ENCODE measurements at regions not wholly inside any gene's neighbourhood (a gene's known extent, or its start where the extent isn't known, plus 50 kb on each side); places are given as distances from the start of the nearest gene placed in this dataset.
"Not testable (repeated sequence)": the region's sequence is repeated elsewhere in the genome, so short reads cannot be mapped to it uniquely, and the experiment has no call there.

DNA sequence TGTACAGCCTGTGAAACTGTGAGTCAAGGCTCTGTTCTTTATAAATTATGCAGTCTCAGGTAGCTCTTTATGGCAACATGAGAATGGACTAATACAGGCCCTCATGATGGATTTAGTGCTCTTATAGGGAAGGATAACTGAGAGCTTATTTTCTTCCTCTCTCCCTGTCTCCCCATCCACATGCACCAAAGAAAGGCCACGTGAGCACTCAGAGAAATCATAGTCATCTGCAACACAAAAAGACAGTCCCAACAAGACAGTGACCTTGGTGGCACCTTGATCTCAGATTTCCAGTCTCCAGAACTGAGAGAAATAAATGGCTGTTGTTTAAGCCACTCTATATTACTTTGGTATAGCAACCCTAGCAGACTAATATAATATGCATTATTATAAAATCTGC is 2133.6 kb upstream of the ACO1 start:
- H3K36me3 Mint-ChIP-seq = no peaks in the 10 kb centered on the region
- no peak for ATAC-seq (replicated peaks)

DNA sequence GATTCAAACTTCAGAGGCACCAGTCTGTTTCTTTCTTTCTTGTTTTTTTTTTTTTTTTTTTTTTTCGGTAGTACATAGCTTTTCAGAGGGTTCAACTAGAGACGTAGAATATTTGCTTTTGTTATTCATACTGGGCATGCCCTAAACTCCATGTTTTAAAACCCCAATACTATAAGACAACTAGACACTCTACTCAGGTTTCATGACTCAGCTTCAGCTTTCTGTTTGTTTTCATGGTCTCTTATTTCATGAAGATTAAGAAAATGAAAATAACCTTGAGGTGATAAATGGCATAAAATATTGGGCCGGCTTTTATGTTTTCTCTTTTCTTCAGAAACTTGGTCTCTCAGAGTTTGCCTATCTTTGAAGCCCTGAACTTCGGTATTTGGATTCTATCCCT is 2126.3 kb upstream of the ACO1 start:
- H3K4me3 Mint-ChIP-seq = no peak overlapping the region
- no peak overlapping the region for H3K27ac Mint-ChIP-seq
- no peaks in the 10 kb centered on the region for H3K36me3 Mint-ChIP-seq
- H3K9me3 Mint-ChIP-seq = peaks cover 4 to 5% of the 10 kb centered on the region in 2 donors
- ATAC-seq (replicated peaks) (no peak), DNase-seq (no peak)
- no peaks in the 10 kb centered on the region for H3K27me3 Mint-ChIP-seq
- H3K4me1 Mint-ChIP-seq = no peaks in the 10 kb centered on the region

More for the DNA sequence above, 2133.6 kb upstream of the ACO1 start:
- no peak overlapping the region for H3K4me3 Mint-ChIP-seq
- no peaks in the 10 kb centered on the region for H3K9me3 Mint-ChIP-seq
- H3K27ac Mint-ChIP-seq = no peak overlapping the region
- H3K27me3 Mint-ChIP-seq = no peaks in the 10 kb centered on the region
- DNase-seq = no peak
- H3K4me1 Mint-ChIP-seq = no peaks in the 10 kb centered on the region

DNA sequence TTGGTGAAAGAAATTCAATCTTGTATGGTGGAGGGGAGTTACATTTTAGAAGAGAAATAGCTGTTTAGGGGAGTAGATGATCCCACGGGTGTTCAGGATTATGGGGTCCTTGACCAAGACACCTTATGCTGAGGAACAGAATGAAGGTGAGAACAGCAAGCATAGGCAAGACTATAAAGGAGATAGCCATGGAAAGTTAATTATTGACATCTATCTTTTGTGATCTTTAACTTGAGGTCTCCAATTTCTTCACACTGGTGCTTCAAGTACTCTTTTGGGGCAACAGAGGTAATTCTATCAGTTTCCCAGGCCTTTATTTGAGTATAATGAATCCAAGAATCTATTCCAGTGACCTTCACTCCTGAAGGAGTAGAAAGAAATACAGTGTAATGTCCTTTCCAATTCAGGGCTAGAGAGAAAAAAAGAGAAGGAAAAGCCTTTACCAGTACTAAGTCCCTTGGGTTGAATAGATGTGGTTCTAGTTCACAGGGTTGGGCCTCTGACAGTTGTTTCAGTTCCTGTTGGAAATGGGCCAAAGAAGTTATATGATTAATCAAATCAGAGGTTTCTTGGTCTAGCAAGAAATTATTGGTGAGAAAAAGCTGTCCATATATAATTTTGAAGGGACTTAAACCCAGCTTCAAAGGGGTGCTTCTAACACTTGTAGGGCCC is 2104.1 kb upstream of the ACO1 start:
- DNase-seq (no peak), ATAC-seq (replicated peaks) (peak; percentile 78 to 93)
- Mint-ChIP-seq H3K4me1 (peaks cover 2 to 15% of the 10 kb centered on the region in 2 donors), H3K4me3 (no peak overlapping the region), H3K36me3 (no peaks in the 10 kb centered on the region), H3K27me3 (no peaks in the 10 kb centered on the region), H3K9me3 (peaks cover 7 to 9% of the 10 kb centered on the region in 2 donors), H3K27ac (no peak overlapping the region)

DNA sequence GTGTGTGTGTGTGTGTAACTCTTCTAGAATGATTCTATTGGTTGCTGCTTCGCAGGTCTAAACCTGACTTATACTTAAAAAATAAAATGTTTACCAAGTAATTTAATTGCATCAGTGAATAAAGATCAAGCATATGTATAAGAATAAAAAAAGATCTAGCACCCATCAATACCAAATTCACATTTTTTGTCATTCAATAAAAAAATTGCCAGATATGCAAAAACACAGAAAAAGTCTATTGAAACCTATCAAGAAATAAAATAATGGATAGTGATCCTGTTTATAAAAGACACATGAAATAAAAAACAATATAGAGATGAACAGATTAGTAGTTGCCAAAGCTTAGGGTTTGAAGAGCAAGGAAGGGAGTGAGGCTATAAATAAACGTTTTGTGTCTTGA is 2095.0 kb upstream of the ACO1 start:
- Mint-ChIP-seq H3K27me3 (no peaks in the 10 kb centered on the region), H3K9me3 (peaks cover 0 to 2% of the 10 kb centered on the region in 2 donors), H3K4me3 (no peak overlapping the region), H3K27ac (no peak overlapping the region), H3K4me1 (no peaks in the 10 kb centered on the region), H3K36me3 (no peaks in the 10 kb centered on the region)
- ATAC-seq (replicated peaks) (no peak), DNase-seq (no peak)

DNA sequence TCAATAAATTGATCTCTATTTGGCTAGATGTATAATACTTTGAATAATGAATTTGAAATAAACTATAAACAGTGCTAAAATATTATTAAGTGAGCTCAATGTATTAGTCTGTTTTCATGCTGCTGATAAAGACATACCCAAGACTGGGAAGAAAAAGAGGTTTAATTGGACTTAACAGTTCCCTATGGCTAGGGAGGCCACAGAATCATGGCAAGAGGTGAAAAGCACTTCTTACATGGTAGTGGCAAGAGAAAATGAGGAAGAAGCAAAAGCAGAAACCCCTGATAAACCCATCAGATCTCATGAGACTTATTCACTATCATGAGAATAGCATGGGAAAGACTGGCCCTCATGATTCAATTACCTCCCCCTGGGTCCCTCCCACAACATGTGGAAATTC is 2092.4 kb upstream of the ACO1 start:
- not testable (repeated sequence) for H3K4me1 Mint-ChIP-seq; H3K9me3 Mint-ChIP-seq; H3K27me3 Mint-ChIP-seq; H3K36me3 Mint-ChIP-seq; ATAC-seq (replicated peaks); H3K27ac Mint-ChIP-seq; H3K4me3 Mint-ChIP-seq; DNase-seq

DNA sequence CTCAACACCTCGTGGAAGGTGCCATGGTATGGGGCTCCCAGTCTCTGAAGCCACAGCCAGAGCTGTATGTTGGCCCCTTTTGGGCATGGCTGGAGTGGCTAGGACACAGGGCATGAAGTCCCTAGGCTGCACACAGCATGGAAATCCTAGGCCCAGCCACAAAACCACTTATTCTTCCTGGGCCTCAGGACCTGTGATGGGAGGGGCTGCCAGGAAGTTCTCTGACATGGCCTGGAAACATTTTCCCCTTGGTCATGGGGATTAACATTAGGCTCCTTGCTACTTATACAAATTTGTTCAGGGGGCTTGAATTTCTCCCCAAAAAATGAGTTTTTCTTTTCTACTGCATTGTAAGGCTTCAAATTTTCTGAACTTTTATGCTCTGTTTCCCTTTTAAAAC is 2091.2 kb upstream of the ACO1 start:
- Mint-ChIP-seq H3K27ac (no peak overlapping the region), H3K27me3 (no peaks in the 10 kb centered on the region), H3K4me1 (no peaks in the 10 kb centered on the region), H3K4me3 (no peak overlapping the region), H3K36me3 (no peaks in the 10 kb centered on the region), H3K9me3 (peaks cover 0 to 2% of the 10 kb centered on the region in 2 donors)
- DNase-seq (no peak), ATAC-seq (replicated peaks) (no peak)

DNA sequence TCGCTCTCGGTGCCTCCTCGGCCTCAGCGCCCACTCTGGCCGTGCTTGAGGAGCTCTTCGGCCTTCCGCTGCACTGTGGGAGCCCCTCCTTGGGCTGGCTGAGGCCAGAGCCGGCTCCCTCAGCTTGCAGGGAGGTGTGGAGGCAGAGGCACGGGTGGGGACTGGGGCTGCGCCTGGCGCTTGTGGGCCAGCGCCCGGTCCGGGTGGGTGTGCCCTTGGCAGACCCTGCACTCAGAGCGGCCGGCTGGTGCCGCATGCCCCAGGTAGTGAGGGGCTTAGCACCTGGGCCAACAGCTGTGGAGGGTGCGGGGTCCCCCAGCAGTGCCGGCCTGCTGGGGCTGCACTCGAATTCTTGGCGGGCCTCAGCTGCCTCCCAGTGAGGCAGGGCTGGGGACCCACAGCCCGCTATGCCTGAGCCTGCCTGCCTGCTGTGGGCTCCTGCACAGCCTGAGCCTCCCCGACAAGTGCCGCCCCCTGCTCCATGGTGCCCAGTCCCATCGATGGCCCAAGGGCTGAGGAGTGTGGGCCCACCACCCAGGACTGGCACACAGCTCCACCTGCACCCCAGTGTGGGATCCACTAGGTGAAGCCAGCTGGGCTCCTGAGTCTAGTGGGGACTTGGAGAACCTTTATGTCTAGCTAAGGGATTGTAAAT is 2085.2 kb upstream of the ACO1 start:
- Mint-ChIP-seq H3K9me3 (peaks cover 0 to 4% of the 10 kb centered on the region in 2 donors), H3K4me3 (no peak overlapping the region), H3K36me3 (no peaks in the 10 kb centered on the region), H3K27ac (no peak overlapping the region), H3K27me3 (no peaks in the 10 kb centered on the region), H3K4me1 (no peaks in the 10 kb centered on the region)
- DNase-seq = no peak
- no peak for ATAC-seq (replicated peaks)

DNA sequence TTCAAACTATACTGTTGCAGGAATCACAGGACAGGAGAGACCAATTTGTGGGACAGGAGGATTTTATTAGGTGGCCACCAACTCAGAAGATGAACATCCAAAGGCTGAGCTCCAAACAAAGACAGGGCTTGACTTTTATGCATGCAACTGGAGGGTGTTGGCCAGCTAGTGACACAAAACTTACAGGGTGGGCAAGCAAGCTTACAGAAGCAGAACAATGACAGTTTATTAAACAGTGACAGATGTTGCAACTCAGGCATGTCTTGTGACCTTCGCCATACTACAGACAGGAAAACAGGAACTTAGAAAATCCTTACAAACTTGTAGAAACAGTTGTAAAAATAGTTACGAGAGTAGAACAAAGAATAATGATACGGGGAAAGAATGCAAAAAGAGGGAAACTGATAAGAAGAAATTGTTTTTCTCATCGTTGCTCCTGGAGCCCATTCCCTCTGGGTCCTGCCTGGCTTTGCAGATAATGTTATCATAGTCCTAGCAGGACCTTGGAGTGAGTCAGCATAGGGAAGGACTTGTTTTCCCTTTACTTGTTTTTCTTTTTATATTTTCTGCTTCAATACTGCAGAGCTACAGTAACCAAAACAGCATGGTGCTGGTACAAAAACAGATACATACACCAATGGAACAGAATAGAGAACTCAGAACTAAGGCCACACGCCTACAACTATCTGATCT is 2083.0 kb upstream of the ACO1 start:
- peak; percentile 38 to 39 for ATAC-seq (replicated peaks)
- DNase-seq = no peak
- peaks cover 0 to 4% of the 10 kb centered on the region in 2 donors for H3K9me3 Mint-ChIP-seq

DNA sequence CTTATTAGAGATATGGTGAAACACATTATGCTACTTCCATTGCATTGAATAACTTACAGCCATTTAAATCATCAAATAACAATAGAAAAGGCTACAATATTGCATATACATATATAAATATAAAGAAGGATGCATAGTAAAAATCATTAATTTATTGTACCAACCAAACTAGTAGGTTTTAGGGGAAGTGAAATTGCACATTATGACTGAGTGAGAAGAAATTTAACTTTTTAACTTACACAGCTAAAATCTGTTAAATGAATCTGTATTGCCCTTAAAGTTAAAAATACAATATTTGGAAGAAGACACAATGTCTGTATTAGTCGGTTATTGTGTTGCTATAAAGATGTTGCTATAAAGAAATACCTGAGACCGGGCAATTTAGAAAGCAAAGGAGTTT is 2073.7 kb upstream of the ACO1 start:
- DNase-seq (no peak), ATAC-seq (replicated peaks) (no peak)
- Mint-ChIP-seq H3K36me3 (no peaks in the 10 kb centered on the region), H3K9me3 (peaks cover 0 to 2% of the 10 kb centered on the region in 2 donors), H3K27me3 (no peaks in the 10 kb centered on the region), H3K27ac (no peak overlapping the region), H3K4me3 (no peak overlapping the region), H3K4me1 (no peaks in the 10 kb centered on the region)

More for the DNA sequence above, 2083.0 kb upstream of the ACO1 start:
- Mint-ChIP-seq H3K27ac (no peak overlapping the region), H3K4me3 (no peak overlapping the region), H3K27me3 (no peaks in the 10 kb centered on the region), H3K36me3 (no peaks in the 10 kb centered on the region), H3K4me1 (no peaks in the 10 kb centered on the region)

DNA sequence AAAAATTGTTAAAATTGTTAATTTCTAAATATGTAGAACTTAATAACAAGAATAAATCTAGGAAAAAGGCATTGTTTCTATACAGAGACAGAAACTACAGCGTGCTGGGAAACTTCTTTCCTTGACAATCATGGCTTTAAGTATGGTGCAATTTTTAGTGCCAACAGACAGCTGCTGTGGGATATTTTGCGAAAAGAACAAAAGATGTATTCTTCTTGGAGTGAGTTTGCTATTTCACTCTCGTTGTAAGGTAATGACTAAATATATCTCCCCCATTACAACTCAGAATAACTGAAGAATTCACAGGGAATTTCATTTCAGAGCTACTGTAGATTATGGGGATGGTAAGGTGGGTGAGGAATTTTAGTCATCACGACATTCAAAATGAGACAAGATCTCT is 2055.0 kb upstream of the ACO1 start:
- DNase-seq = no peak
- no peaks in the 10 kb centered on the region for H3K27me3 Mint-ChIP-seq
- ATAC-seq (replicated peaks) = no peak
- H3K36me3 Mint-ChIP-seq = no peaks in the 10 kb centered on the region
- H3K27ac Mint-ChIP-seq = no peak overlapping the region
- no peak overlapping the region for H3K4me3 Mint-ChIP-seq
- H3K4me1 Mint-ChIP-seq = no peaks in the 10 kb centered on the region
- peaks cover 1 to 4% of the 10 kb centered on the region in 2 donors for H3K9me3 Mint-ChIP-seq

DNA sequence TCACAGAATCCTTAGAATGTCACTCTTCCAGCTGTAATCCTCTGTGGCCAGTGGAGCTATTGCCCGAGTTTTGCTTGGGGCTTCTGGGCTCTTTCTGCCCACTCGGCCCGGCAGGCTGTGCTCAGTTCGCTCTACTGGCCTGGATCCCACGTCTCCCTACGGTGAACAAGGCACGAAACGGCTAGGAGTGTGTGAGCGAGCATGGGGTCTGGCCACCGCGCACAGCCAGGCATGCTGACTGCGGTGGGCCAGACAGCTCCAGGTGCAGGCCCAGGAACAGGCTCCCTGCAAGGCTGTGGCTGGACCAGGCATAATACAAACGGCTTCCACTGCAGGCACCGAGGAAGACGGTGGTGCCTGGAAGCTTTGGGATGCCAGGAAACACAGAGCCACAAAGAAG is 2035.5 kb upstream of the ACO1 start:
- H3K4me3 Mint-ChIP-seq = no peak overlapping the region
- no peak overlapping the region for H3K27ac Mint-ChIP-seq
- no peak for DNase-seq
- H3K27me3 Mint-ChIP-seq = no peaks in the 10 kb centered on the region
- peaks cover 0 to 1% of the 10 kb centered on the region in 2 donors for H3K9me3 Mint-ChIP-seq
- H3K36me3 Mint-ChIP-seq = no peaks in the 10 kb centered on the region
- no peaks in the 10 kb centered on the region for H3K4me1 Mint-ChIP-seq
- peak in 1 of 2 donors; percentile 12 for ATAC-seq (replicated peaks)

DNA sequence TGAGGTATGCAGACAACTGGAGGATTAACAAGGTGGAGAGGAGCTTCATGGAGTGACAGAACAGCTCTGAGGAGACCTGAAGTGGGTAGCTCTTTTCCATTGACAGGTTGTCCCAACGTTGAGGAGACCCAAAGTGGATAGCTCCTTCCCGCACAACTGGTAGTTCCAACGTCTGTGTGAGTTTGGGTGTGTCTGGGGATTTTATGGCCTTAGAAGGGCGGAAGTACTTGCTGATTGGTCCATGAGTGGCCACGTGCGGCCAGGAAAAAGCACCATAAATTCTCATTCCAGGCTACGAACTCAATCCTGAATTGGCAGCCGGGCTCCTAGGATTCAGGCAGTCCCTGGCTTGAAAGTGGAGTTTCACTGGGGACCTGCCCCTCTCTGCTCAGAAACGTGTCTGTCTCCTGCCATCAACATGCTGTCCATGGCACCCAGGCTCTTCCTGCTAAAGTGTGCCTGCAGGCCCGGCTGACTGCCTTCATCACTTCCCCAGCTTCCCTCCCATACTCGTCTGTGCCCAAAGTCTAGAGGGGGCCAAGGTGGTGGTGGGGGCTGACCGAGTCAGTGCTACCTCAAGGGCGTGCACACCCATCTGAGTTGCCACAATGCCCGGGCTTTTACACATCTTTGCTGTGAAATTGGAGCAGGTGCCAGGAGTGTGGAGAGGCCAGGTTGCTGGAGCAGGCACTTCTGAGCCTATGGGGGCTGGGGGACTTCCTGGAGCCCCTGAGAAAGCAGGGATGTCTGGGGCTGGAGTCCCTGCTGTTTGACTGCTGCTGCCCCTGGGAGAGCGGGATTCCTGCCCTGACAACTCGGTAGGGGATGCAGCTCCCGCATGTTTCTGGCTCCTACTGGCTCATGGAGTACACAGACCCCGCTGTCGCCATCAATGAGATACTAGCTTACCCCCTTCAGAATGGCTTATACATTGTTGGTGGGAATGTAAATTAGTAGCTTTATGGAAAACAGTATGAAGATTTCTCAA is 2034.6 kb upstream of the ACO1 start:
- ATAC-seq (replicated peaks) (no peak), DNase-seq (no peak)
- no peak overlapping the region for H3K27ac Mint-ChIP-seq
- H3K27me3 Mint-ChIP-seq = no peaks in the 10 kb centered on the region
- H3K4me1 Mint-ChIP-seq = no peaks in the 10 kb centered on the region
- no peaks in the 10 kb centered on the region for H3K36me3 Mint-ChIP-seq
- no peak overlapping the region for H3K4me3 Mint-ChIP-seq
- H3K9me3 Mint-ChIP-seq = peaks cover 0 to 1% of the 10 kb centered on the region in 2 donors

DNA sequence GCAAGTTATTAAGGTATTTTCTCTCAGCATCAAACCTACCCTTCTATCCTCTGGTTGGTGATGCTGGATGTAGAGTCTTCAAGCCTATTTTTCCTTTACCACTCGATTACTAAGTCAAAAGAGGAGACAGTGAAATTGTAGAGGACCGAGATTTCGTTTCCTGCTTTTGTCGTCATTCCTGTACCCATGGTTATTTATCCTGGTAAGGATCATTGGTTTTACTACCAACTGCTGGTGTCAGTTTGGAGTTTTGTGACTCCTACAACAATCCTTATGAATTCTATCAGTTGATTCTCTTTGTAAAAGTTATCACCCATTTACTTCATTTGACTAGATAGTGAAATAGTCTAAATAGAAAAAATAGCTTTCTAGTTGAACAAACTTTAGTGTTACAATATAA is 2028.2 kb upstream of the ACO1 start:
- H3K4me1 Mint-ChIP-seq = no peaks in the 10 kb centered on the region
- DNase-seq (no peak), ATAC-seq (replicated peaks) (no peak)
- H3K27ac Mint-ChIP-seq = no peak overlapping the region
- no peak overlapping the region for H3K4me3 Mint-ChIP-seq
- H3K36me3 Mint-ChIP-seq = no peaks in the 10 kb centered on the region
- H3K9me3 Mint-ChIP-seq = no peaks in the 10 kb centered on the region
- no peaks in the 10 kb centered on the region for H3K27me3 Mint-ChIP-seq

DNA sequence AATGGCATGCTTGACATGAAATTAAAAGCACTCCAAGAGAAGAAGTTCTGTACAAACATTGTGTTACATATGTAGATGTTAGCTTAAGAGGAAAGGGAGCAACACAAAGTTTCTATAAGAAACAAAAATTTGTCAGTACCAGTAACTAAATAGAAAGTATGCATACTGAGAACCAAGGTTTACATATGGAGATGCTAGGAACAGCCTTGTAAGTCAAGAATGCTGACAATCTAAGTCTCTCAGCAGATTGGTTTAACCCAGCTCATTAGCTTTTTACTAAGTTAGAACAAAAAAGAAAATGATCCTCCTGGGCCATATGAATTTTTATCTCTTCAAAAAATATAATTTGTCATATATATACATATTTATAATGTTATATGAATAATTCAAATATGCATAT is 2022.1 kb upstream of the ACO1 start:
- H3K9me3 Mint-ChIP-seq = no peaks in the 10 kb centered on the region
- no peak for DNase-seq
- ATAC-seq (replicated peaks) = no peak
- no peaks in the 10 kb centered on the region for H3K4me1 Mint-ChIP-seq
- H3K27me3 Mint-ChIP-seq = no peaks in the 10 kb centered on the region
- H3K27ac Mint-ChIP-seq = no peak overlapping the region
- no peak overlapping the region for H3K4me3 Mint-ChIP-seq
- H3K36me3 Mint-ChIP-seq = no peaks in the 10 kb centered on the region
